Astrocyte of the hippocampus (primary cell): ENCODE measurements at regions not wholly inside any gene's neighbourhood (a gene's known extent, or its start where the extent isn't known, plus 50 kb on each side); places are given as distances from the start of the nearest gene placed in this dataset.
"Not testable (repeated sequence)": the region's sequence is repeated elsewhere in the genome, so short reads cannot be mapped to it uniquely, and the experiment has no call there.

Experiments used
- DNase-seq: peaks from one replicate; pipeline ENCODE4 v3.0.0; 2011; ENCODE audit warnings: low read depth, low spot score

- DNase-seq, result no peak
Measured at GRCh38 chrX:7638078-7638710, 204.8 kb upstream of the VCX start.

GRCh38 chrX:7637066-7637465 lies 205.9 kb upstream of the VCX start:
- no peak for DNase-seq

- DNase-seq, result peak; percentile 7
Measured at GRCh38 chrX:7635604-7636003, 207.4 kb upstream of the VCX start.

GRCh38 chrX:7620560-7620959 lies 222.4 kb upstream of the VCX start:
- DNase-seq, result no peak

- DNase-seq, result no peak
Measured at GRCh38 chrX:7617994-7618393, 225.0 kb upstream of the VCX start.

- DNase-seq, result no peak
Measured at GRCh38 chrX:7614616-7615015, 228.4 kb upstream of the VCX start.

GRCh38 chrX:7608625-7609024 lies 234.3 kb upstream of the VCX start:
- DNase-seq, result not testable (repeated sequence)

GRCh38 chrX:7606039-7606652 lies 236.8 kb upstream of the VCX start:
- no peak for DNase-seq

- DNase-seq, result no peak
Measured at GRCh38 chrX:7603387-7603786, 239.6 kb upstream of the VCX start.

- DNase-seq, result no peak
Measured at GRCh38 chrX:7596822-7597221, 246.1 kb upstream of the VCX start.

- DNase-seq, result not testable (repeated sequence)
Measured at GRCh38 chrX:7593370-7593769, 249.6 kb upstream of the VCX start.

- peak; percentile 51 for DNase-seq
Measured at GRCh38 chrX:7586126-7586525, 256.8 kb upstream of the VCX start.

GRCh38 chrX:7582191-7582590 lies 260.8 kb upstream of the VCX start:
- DNase-seq, result peak; percentile 55

GRCh38 chrX:7580127-7580526 lies 262.8 kb upstream of the VCX start:
- peak; percentile 7 for DNase-seq

GRCh38 chrX:7574325-7574724 lies 268.6 kb upstream of the VCX start:
- peak; percentile 45 for DNase-seq

- DNase-seq, result peak; percentile 4
Measured at GRCh38 chrX:7570432-7571029, 272.4 kb upstream of the VCX start.

GRCh38 chrX:7568597-7568996 lies 274.4 kb upstream of the VCX start:
- DNase-seq, result no peak

GRCh38 chrX:7568130-7568529 lies 274.8 kb upstream of the VCX start:
- no peak for DNase-seq

GRCh38 chrX:7552760-7553159 lies 290.2 kb upstream of the VCX start:
- DNase-seq, result no peak

GRCh38 chrX:7546551-7547080 lies 296.4 kb upstream of the VCX start:
- DNase-seq, result no peak

- DNase-seq, result no peak
Measured at GRCh38 chrX:7545564-7545963, 297.4 kb upstream of the VCX start.

GRCh38 chrX:7542587-7543380 lies 300.2 kb upstream of the VCX start:
- no peak for DNase-seq
